Glutamatergic neuron (in vitro differentiated cells): ENCODE measurements at regions not wholly inside any gene's neighbourhood (a gene's known extent, or its start where the extent isn't known, plus 50 kb on each side); places are given as distances from the start of the nearest gene placed in this dataset.

Experiments
- DNase-seq: peaks from one replicate; pipeline ENCODE4 v3.0.0; 2022
- H3K27ac Mint-ChIP-seq: one replicate; pipeline ENCODE4 v1.8.0; 2020; ENCODE audit warnings: mild to moderate bottlenecking, mixed read lengths, inconsistent platforms; ENCODE audit not compliant: unreplicated experiment
- H3K27me3 Mint-ChIP-seq: one replicate; pipeline ENCODE4 v1.8.0; 2020; ENCODE audit warnings: mild to moderate bottlenecking, moderate library complexity, mixed read lengths, inconsistent platforms; ENCODE audit not compliant: unreplicated experiment
- H3K36me3 Mint-ChIP-seq: one replicate; pipeline ENCODE4 v1.8.0; 2020; ENCODE audit warnings: mild to moderate bottlenecking, mixed read lengths, inconsistent platforms; ENCODE audit not compliant: unreplicated experiment
- H3K4me1 Mint-ChIP-seq: one replicate; pipeline ENCODE4 v1.8.0; 2020; ENCODE audit warnings: mild to moderate bottlenecking, low read depth, mixed read lengths, inconsistent platforms; ENCODE audit not compliant: unreplicated experiment
- H3K4me3 Mint-ChIP-seq: one replicate; pipeline ENCODE4 v1.8.0; 2020; ENCODE audit warnings: mild to moderate bottlenecking, mixed read lengths, inconsistent platforms; ENCODE audit not compliant: unreplicated experiment
- H3K9me3 Mint-ChIP-seq: one replicate; pipeline ENCODE4 v1.8.0; 2020; ENCODE audit warnings: mild to moderate bottlenecking, moderate library complexity, mixed read lengths, inconsistent platforms; ENCODE audit not compliant: unreplicated experiment
- CTCF ChIP-seq: fragments of 200-600 bp; sonication (generic); IDR thresholded peaks from one replicate; pipeline ENCODE4 v1.5.0; 2021; ENCODE audit not compliant: partially characterized antibody, unreplicated experiment

GRCh38 chr15:38860253-38860652 lies 295.6 kb upstream of the RASGRP1 start:
- H3K4me3 Mint-ChIP-seq = no peak overlapping the region
- no peaks in the 10 kb centered on the region for H3K4me1 Mint-ChIP-seq
- H3K27ac Mint-ChIP-seq = no peak overlapping the region
- no peak for TF ChIP-seq CTCF
- no peaks in the 10 kb centered on the region for H3K36me3 Mint-ChIP-seq
- DNase-seq = no peak
- H3K9me3 Mint-ChIP-seq = no peaks in the 10 kb centered on the region
- no peaks in the 10 kb centered on the region for H3K27me3 Mint-ChIP-seq

DNA sequence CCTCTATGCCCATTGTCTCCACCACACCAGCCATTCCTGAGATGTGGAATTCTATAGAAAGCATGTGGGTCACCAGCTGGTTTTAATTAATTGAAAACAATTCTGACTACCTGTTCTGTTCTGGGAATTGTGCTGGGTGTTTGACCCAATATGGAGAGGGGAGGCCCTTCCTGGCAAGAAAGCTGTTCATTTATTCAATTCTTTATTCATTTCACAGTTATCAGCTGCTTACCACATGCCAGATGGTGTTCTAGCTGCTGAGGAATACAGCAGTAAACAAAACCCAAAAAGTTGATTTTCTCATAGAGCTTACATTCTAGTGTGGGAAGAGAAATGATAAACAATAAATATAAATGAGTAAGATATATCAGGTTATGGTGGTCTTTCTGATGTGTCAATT lies 296.1 kb upstream of the RASGRP1 start:
- no peaks in the 10 kb centered on the region for H3K4me1 Mint-ChIP-seq
- no peak for DNase-seq
- TF ChIP-seq CTCF = no peak
- no peaks in the 10 kb centered on the region for H3K27me3 Mint-ChIP-seq
- no peak overlapping the region for H3K4me3 Mint-ChIP-seq
- H3K9me3 Mint-ChIP-seq = no peaks in the 10 kb centered on the region
- H3K27ac Mint-ChIP-seq = no peak overlapping the region
- no peaks in the 10 kb centered on the region for H3K36me3 Mint-ChIP-seq

DNA sequence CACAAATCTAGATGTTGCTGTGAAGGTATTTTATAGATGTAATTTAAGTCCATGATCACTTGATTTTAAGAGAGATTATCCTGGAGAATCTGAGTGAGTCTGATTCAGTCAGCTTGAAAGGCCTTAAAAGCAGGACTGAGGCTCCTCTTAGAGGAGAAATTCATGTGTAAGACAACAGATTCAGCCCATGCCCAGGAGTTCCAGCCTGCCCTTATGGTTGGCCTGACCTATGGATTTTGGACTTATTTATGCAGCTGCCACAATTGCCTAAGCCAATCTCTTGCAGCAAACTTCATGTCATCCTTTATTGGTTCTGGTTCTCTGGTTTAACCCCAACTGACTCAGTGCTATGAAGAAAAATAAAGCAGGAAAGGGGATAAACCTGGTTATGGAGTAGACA lies 296.5 kb upstream of the RASGRP1 start:
- no peak for TF ChIP-seq CTCF
- Mint-ChIP-seq H3K27ac (no peak overlapping the region), H3K27me3 (no peaks in the 10 kb centered on the region), H3K4me1 (no peaks in the 10 kb centered on the region), H3K9me3 (peaks cover under 1% of the 10 kb centered on the region), H3K36me3 (no peaks in the 10 kb centered on the region), H3K4me3 (no peak overlapping the region)
- no peak for DNase-seq

DNA sequence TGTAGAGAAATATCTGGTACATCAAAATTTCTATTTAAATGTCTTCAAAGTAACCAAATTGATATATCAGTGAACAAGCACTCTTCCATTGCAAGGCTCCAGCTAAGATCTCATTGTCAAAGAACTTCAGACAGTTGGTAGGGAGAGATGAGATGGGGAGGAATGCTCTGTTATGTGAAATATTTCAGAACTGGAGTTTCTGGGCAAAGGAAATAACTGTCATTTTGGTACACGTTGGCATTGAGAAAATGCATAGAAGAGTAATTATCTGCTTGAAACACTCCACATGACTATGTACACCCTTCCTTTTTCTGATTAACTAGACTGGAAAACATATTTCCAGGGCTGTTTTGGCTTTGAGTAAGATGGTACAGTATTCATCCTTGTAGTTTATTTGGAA lies 297.5 kb upstream of the RASGRP1 start:
- TF ChIP-seq CTCF = no peak
- H3K4me1 Mint-ChIP-seq = no peaks in the 10 kb centered on the region
- peaks cover 3% of the 10 kb centered on the region for H3K9me3 Mint-ChIP-seq
- no peak overlapping the region for H3K27ac Mint-ChIP-seq
- peaks cover under 1% of the 10 kb centered on the region for H3K27me3 Mint-ChIP-seq
- H3K36me3 Mint-ChIP-seq = no peaks in the 10 kb centered on the region
- H3K4me3 Mint-ChIP-seq = no peak overlapping the region
- no peak for DNase-seq

- no peaks in the 10 kb centered on the region for H3K36me3 Mint-ChIP-seq
- no peak for TF ChIP-seq CTCF
- DNase-seq = no peak
- H3K27me3 Mint-ChIP-seq = peaks cover 1% of the 10 kb centered on the region
- H3K4me3 Mint-ChIP-seq = no peak overlapping the region
- H3K27ac Mint-ChIP-seq = no peak overlapping the region
- H3K4me1 Mint-ChIP-seq = no peaks in the 10 kb centered on the region
- peaks cover 3% of the 10 kb centered on the region for H3K9me3 Mint-ChIP-seq
These were observed 298.8 kb upstream of the RASGRP1 start for GRCh38 chr15:38863381-38863780.
